ENCODE measurements at regions not wholly inside any gene's neighbourhood (a gene's known extent, or its start where the extent isn't known, plus 50 kb on each side); places are given as distances from the start of the nearest gene placed in this dataset.
"Not testable (repeated sequence)": the region's sequence is repeated elsewhere in the genome, so short reads cannot be mapped to it uniquely, and the experiment has no call there.

DNA sequence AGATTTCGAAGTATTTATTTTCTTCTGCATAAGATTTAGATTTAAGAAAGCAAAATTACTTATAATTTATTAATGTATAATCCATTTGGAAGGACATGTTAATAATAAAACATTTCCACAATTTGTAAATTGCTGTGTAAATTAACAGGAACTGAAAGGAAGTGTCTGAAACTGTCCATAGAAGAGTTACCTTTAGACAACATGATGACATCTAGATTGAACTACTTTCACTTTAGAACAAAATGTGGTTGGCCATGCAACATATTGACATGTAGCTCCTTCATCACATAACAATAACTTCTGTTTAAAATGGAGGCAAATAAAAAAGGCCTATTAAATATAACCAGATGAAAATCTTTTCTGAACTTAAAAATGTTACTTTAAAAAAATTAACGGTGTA lies 1849.5 kb upstream of the ACO1 start:
- Histone ChIP-seq H3K27me3 (ENCODE audit: insufficient read depth, low read length) (no peaks in the 10 kb centered on the region), H4K20me1 (ENCODE audit: insufficient read depth) (no peaks in the 10 kb centered on the region), H3K4me1 (ENCODE audit: control insufficient read depth in 1 of 2, insufficient read depth in 2 of 2, low read length in 2 of 2) (no peaks in the 10 kb centered on the region), H3K9me2 (ENCODE audit: insufficient read depth) (no peaks in the 10 kb centered on the region), H3K4me3 (replicated peaks in 1 of 2; ENCODE audit: low read depth in 1 of 2, low read length in 2 of 2) (no peak overlapping the region), H3K4me2 (ENCODE audit: low read length) (no peak overlapping the region), H2AFZ (ENCODE audit: low read depth, low read length, poor library complexity, severe bottlenecking) (no peak overlapping the region), H3K36me3 (ENCODE audit: control insufficient read depth in 1 of 2, insufficient read depth in 2 of 2, low read length in 2 of 2) (no peaks in the 10 kb centered on the region), H3K27ac (ENCODE audit: low read depth, low read length) (no peak overlapping the region), H3K9ac (ENCODE audit: low read length) (no peak overlapping the region), H3K79me2 (ENCODE audit: insufficient read depth, low read length) (no peaks in the 10 kb centered on the region), H3K9me3 (ENCODE audit: control insufficient read depth in 1 of 2, insufficient read depth in 1 of 2, low read depth in 1 of 2, low read length in 2 of 2) (peaks cover 0 to 6% of the 10 kb centered on the region in 2 experiments; a peak in 1 of 4 replicates)
- ChIA-PET CTCF (no interaction called here), RAD21 (ENCODE audit: low non-redundant PET in 1 of 2, low total read pairs in 2 of 2, uncharacterized antibody in 2 of 2, unreplicated experiment in 2 of 2) (no interaction called here), POLR2A (no interaction called here)
- TF ChIP-seq ZNF274 (IDR thresholded peaks at IDR 0.05; ENCODE audit: low read depth, low read length), result no peak
- TF ChIP-seq, protein P1, sequence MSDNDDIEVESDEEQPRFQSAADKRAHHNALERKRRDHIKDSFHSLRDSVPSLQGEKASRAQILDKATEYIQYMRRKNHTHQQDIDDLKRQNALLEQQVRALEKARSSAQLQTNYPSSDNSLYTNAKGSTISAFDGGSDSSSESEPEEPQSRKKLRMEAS (IDR thresholded peaks at IDR 0.05), result no peak
- ATAC-seq (no peak), DNase-seq (ENCODE audit: low read depth, low spot score) (no peak)
- intact Hi-C loops (cut with micrococcal nuclease), result no loop called here
- BruUV-seq (replicated peaks), result no TSS peak

DNA sequence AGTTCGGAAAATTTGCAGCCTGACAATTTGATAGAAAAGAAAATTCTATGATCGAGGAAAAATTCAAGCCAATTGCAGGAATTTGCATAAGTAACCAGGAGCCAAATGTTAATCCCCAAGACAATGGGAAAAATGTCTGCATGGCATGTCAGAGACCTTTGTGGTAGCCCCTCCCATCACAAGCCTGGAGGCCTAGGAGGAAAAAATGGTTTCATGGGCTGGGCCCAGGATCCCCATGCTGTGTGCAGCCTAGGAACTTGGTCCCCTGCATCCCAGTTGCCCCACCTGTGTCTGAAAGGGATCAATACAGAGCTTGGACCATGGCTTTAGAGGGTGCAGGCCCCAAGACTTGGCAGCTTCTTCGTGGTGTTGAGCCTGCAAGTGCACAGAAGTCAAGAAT lies 1847.9 kb upstream of the ACO1 start:
- no peak overlapping the region for H3K4me3 ChIP-seq (replicated peaks in 1 of 2; ENCODE audit: low read depth in 1 of 2, low read length in 2 of 2)
- no peak overlapping the region for H3K27ac ChIP-seq (ENCODE audit: low read depth, low read length)
- POLR2A ChIA-PET, result no interaction called here
- H3K9ac ChIP-seq (ENCODE audit: low read length), result no peak overlapping the region
- no peaks in the 10 kb centered on the region for H3K79me2 ChIP-seq (ENCODE audit: insufficient read depth, low read length)
- no peak for ATAC-seq
- CTCF ChIA-PET, result no interaction called here
- intact Hi-C loops (cut with micrococcal nuclease), result no loop called here
- no peak overlapping the region for H2AFZ ChIP-seq (ENCODE audit: low read depth, low read length, poor library complexity, severe bottlenecking)
- H3K36me3 ChIP-seq (ENCODE audit: control insufficient read depth in 1 of 2, insufficient read depth in 2 of 2, low read length in 2 of 2), result no peaks in the 10 kb centered on the region
- no TSS peak for BruUV-seq (replicated peaks)
- H3K27me3 ChIP-seq (ENCODE audit: insufficient read depth, low read length), result no peaks in the 10 kb centered on the region
- TF ChIP-seq, protein P2, sequence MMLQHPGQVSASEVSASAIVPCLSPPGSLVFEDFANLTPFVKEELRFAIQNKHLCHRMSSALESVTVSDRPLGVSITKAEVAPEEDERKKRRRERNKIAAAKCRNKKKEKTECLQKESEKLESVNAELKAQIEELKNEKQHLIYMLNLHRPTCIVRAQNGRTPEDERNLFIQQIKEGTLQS (IDR thresholded peaks at IDR 0.05), result no peak
- no peak for TF ChIP-seq ZFX (IDR thresholded peaks at IDR 0.05)
- no peak for TF ChIP-seq EZH2 (IDR thresholded peaks at IDR 0.05)
- TF ChIP-seq, protein P3, sequence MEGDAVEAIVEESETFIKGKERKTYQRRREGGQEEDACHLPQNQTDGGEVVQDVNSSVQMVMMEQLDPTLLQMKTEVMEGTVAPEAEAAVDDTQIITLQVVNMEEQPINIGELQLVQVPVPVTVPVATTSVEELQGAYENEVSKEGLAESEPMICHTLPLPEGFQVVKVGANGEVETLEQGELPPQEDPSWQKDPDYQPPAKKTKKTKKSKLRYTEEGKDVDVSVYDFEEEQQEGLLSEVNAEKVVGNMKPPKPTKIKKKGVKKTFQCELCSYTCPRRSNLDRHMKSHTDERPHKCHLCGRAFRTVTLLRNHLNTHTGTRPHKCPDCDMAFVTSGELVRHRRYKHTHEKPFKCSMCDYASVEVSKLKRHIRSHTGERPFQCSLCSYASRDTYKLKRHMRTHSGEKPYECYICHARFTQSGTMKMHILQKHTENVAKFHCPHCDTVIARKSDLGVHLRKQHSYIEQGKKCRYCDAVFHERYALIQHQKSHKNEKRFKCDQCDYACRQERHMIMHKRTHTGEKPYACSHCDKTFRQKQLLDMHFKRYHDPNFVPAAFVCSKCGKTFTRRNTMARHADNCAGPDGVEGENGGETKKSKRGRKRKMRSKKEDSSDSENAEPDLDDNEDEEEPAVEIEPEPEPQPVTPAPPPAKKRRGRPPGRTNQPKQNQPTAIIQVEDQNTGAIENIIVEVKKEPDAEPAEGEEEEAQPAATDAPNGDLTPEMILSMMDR (IDR thresholded peaks at IDR 0.05 in 2 of 3, conservative IDR thresholded peaks at IDR 0.05 in 1 of 3; ENCODE audit: borderline replicate concordance in 1 of 3, insufficient read depth in 1 of 3, low read depth in 2 of 3, low read length in 2 of 3), result no peak
- TF ChIP-seq JUND (IDR thresholded peaks at IDR 0.05), result no peak
- TF ChIP-seq CEBPB (IDR thresholded peaks at IDR 0.05; ENCODE audit: low read depth), result no peak
- no peak for TF ChIP-seq RAD21 (IDR thresholded peaks at IDR 0.05; ENCODE audit: low read depth)
- no peak for TF ChIP-seq TCF7L2 (IDR thresholded peaks at IDR 0.05; ENCODE audit: borderline replicate concordance, extremely low read depth, insufficient read depth, insufficient read length)
- TF ChIP-seq SRF (IDR thresholded peaks at IDR 0.05; ENCODE audit: low read depth), result no peak
- TF ChIP-seq POLR2A (IDR thresholded peaks at IDR 0.05; ENCODE audit: borderline replicate concordance, extremely low read depth, insufficient read depth, insufficient read length), result no peak
- TF ChIP-seq CBX3 (IDR thresholded peaks at IDR 0.05; ENCODE audit: low read depth), result no peak
- no peak for TF ChIP-seq YY1 (IDR thresholded peaks at IDR 0.05; ENCODE audit: extremely low read depth, insufficient replicate concordance, low read depth, low read length)
- no peaks in the 10 kb centered on the region for H3K9me2 ChIP-seq (ENCODE audit: insufficient read depth)
- no peaks in the 10 kb centered on the region for H3K4me1 ChIP-seq (ENCODE audit: control insufficient read depth in 1 of 2, insufficient read depth in 2 of 2, low read length in 2 of 2)
- H3K9me3 ChIP-seq (ENCODE audit: control insufficient read depth in 1 of 2, insufficient read depth in 1 of 2, low read depth in 1 of 2, low read length in 2 of 2), result peaks cover 0 to 6% of the 10 kb centered on the region in 2 experiments; a peak in 1 of 4 replicates
- H4K20me1 ChIP-seq (ENCODE audit: insufficient read depth), result no peaks in the 10 kb centered on the region
- DNase-seq (ENCODE audit: low read depth, low spot score), result no peak
- no peak overlapping the region for H3K4me2 ChIP-seq (ENCODE audit: low read length)
- RAD21 ChIA-PET (ENCODE audit: low non-redundant PET in 1 of 2, low total read pairs in 2 of 2, uncharacterized antibody in 2 of 2, unreplicated experiment in 2 of 2), result no interaction called here

DNA sequence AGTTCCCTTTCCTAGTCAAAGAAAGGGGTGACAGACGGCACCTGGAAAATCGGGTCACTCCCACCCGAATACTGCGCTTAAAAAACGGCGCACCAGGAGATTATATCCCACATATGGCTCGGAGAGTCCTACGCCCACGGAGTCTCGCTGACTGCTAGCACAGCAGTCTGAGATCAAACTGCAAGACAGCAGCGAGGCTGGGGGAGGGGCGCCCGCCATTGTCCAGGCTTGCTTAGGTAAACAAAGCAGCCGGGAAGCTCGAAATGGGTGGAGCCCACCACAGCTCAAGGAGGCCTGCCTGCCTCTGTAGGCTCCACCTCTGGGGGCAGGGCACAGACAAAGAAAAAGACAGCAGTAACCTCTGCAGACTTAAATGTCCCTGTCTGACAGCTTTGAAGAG lies 1844.7 kb upstream of the ACO1 start:
- H3K79me2 ChIP-seq (ENCODE audit: insufficient read depth, low read length); CTCF ChIA-PET; H3K4me3 ChIP-seq (replicated peaks in 1 of 2; ENCODE audit: low read depth in 1 of 2, low read length in 2 of 2); H3K27ac ChIP-seq (ENCODE audit: low read depth, low read length); H3K36me3 ChIP-seq (ENCODE audit: control insufficient read depth in 1 of 2, insufficient read depth in 2 of 2, low read length in 2 of 2); H3K9me2 ChIP-seq (ENCODE audit: insufficient read depth); H2AFZ ChIP-seq (ENCODE audit: low read depth, low read length, poor library complexity, severe bottlenecking); H3K9ac ChIP-seq (ENCODE audit: low read length); intact Hi-C loops (cut with micrococcal nuclease); ATAC-seq; H4K20me1 ChIP-seq (ENCODE audit: insufficient read depth); H3K9me3 ChIP-seq (ENCODE audit: control insufficient read depth in 1 of 2, insufficient read depth in 1 of 2, low read depth in 1 of 2, low read length in 2 of 2); H3K4me2 ChIP-seq (ENCODE audit: low read length); H3K27me3 ChIP-seq (ENCODE audit: insufficient read depth, low read length); RAD21 ChIA-PET (ENCODE audit: low non-redundant PET in 1 of 2, low total read pairs in 2 of 2, uncharacterized antibody in 2 of 2, unreplicated experiment in 2 of 2); POLR2A ChIA-PET; BruUV-seq (replicated peaks); DNase-seq (ENCODE audit: low read depth, low spot score); H3K4me1 ChIP-seq (ENCODE audit: control insufficient read depth in 1 of 2, insufficient read depth in 2 of 2, low read length in 2 of 2): not testable (repeated sequence)
